T-helper 17 cell (primary cell): ENCODE measurements at regions not wholly inside any gene's neighbourhood (a gene's known extent, or its start where the extent isn't known, plus 50 kb on each side); places are given as distances from the start of the nearest gene placed in this dataset.

Experiments
- ATAC-seq: fragments of 150-1000 bp; cut with Tn5 transposase; 2 replicates; pipeline ENCODE4 v1.10.0; 2021; ENCODE audit warnings: mild to moderate bottlenecking, moderate library complexity
- DNase-seq, 3 donors: peaks; one replicate each; pipeline versions ENCODE4 v3.0.0 to v3.0.0-alpha.2; 2020 to 2021
- H3K9me3 ChIP-seq: one replicate; pipeline ENCODE4 v1.7.0; 2013; ENCODE audit warnings: low read length, mild to moderate bottlenecking; ENCODE audit not compliant: control insufficient read depth, poor library complexity, severe bottlenecking
- H3K27ac Mint-ChIP-seq: one replicate; pipeline ENCODE4 v1.8.0; 2022; ENCODE audit warnings: mild to moderate bottlenecking, moderate library complexity, mixed read lengths
- H3K27me3 Mint-ChIP-seq: one replicate; pipeline ENCODE4 v1.8.0; 2022; ENCODE audit warnings: mixed read lengths
- H3K36me3 Mint-ChIP-seq: one replicate; pipeline ENCODE4 v1.8.0; 2022; ENCODE audit warnings: low read depth, mixed read lengths
- H3K4me1 Mint-ChIP-seq: one replicate; pipeline ENCODE4 v1.8.0; 2022; ENCODE audit warnings: mild to moderate bottlenecking, mixed read lengths
- H3K4me3 Mint-ChIP-seq: one replicate; pipeline ENCODE4 v1.8.0; 2022; ENCODE audit warnings: mild to moderate bottlenecking, moderate library complexity, mixed read lengths

DNA sequence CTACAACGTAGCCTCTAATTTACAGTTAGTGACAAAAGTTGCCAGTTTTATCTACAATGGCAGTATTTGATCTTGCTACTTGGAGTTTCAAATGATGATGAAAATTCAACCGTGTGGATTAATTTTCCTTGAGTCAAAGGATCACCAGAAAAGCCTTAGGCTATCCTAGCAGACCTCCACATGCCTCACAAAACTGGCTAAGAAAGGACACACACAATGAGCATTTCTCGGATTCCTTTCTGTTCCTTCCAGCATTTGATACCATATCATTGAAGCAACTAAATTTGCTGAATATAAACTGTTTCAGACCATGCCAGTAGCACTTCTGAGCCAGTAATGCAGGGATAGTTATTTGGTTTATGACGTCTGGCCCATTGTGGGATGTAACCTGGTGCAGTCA lies 587.4 kb upstream of the MDFIC2 start:
- no peak overlapping the region for H3K4me3 Mint-ChIP-seq
- no peaks in the 10 kb centered on the region for H3K36me3 Mint-ChIP-seq
- H3K27me3 Mint-ChIP-seq, result peaks cover 31% of the 10 kb centered on the region
- no peaks in the 10 kb centered on the region for H3K4me1 Mint-ChIP-seq
- no peaks in the 10 kb centered on the region for H3K9me3 ChIP-seq
- H3K27ac Mint-ChIP-seq, result no peak overlapping the region
- ATAC-seq (no peak), DNase-seq (no peak)

DNA sequence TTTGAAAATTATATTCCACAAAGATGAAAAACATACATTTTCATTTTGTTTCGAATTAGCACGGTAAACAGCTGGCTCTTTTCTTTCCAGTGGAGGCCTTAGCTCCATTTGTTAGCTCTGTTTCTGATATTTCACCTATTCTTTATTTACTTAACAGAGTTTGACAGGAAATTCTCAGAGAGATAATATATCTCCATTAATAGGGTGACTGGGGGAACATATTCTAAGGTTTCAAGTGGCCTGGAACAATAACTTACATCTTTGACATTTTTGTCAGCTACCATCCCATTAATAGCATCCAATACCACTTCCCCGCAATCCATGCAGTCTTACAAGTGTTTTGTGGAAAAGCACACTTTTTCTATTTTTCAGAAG lies 577.6 kb upstream of the MDFIC2 start:
- Mint-ChIP-seq H3K4me3 (no peak overlapping the region), H3K27ac (no peak overlapping the region)

GRCh38 chr3:70889162-70890019 lies 577.0 kb upstream of the MDFIC2 start:
- H3K36me3 Mint-ChIP-seq, result no peaks in the 10 kb centered on the region
- ATAC-seq, result no peak
- no peak overlapping the region for H3K4me3 Mint-ChIP-seq
- H3K9me3 ChIP-seq, result no peaks in the 10 kb centered on the region
- DNase-seq, result no peak
- no peaks in the 10 kb centered on the region for H3K4me1 Mint-ChIP-seq
- H3K27ac Mint-ChIP-seq, result no peak overlapping the region
- no peaks in the 10 kb centered on the region for H3K27me3 Mint-ChIP-seq

More for the DNA sequence above, 577.6 kb upstream of the MDFIC2 start:
- H3K4me1 Mint-ChIP-seq, result no peaks in the 10 kb centered on the region
- no peaks in the 10 kb centered on the region for H3K36me3 Mint-ChIP-seq
- H3K27me3 Mint-ChIP-seq, result no peaks in the 10 kb centered on the region
- no peak for ATAC-seq
- no peak for DNase-seq
- no peaks in the 10 kb centered on the region for H3K9me3 ChIP-seq

GRCh38 chr3:70885636-70886035 lies 573.2 kb upstream of the MDFIC2 start:
- no peak overlapping the region for H3K27ac Mint-ChIP-seq
- peaks cover 5% of the 10 kb centered on the region for H3K27me3 Mint-ChIP-seq
- DNase-seq, result no peak
- no peaks in the 10 kb centered on the region for H3K9me3 ChIP-seq
- no peak for ATAC-seq
- H3K4me1 Mint-ChIP-seq, result no peaks in the 10 kb centered on the region
- no peak overlapping the region for H3K4me3 Mint-ChIP-seq
- no peaks in the 10 kb centered on the region for H3K36me3 Mint-ChIP-seq

GRCh38 chr3:70882104-70882503 lies 569.7 kb upstream of the MDFIC2 start:
- H3K27me3 Mint-ChIP-seq, result peaks cover 9% of the 10 kb centered on the region
- ATAC-seq (no peak), DNase-seq (no peak)
- H3K9me3 ChIP-seq, result no peaks in the 10 kb centered on the region
- H3K36me3 Mint-ChIP-seq, result no peaks in the 10 kb centered on the region
- H3K4me3 Mint-ChIP-seq, result no peak overlapping the region
- H3K4me1 Mint-ChIP-seq, result no peaks in the 10 kb centered on the region
- H3K27ac Mint-ChIP-seq, result no peak overlapping the region

- DNase-seq (no peak), ATAC-seq (no peak)
- H3K4me3 Mint-ChIP-seq, result no peak overlapping the region
- no peaks in the 10 kb centered on the region for H3K4me1 Mint-ChIP-seq
- no peaks in the 10 kb centered on the region for H3K9me3 ChIP-seq
- H3K27ac Mint-ChIP-seq, result no peak overlapping the region
- peaks cover 9% of the 10 kb centered on the region for H3K27me3 Mint-ChIP-seq
- no peaks in the 10 kb centered on the region for H3K36me3 Mint-ChIP-seq
Measured at GRCh38 chr3:70880421-70880820, 568.0 kb upstream of the MDFIC2 start.

GRCh38 chr3:70876154-70876553 lies 563.7 kb upstream of the MDFIC2 start:
- Mint-ChIP-seq H3K4me1 (no peaks in the 10 kb centered on the region), H3K36me3 (no peaks in the 10 kb centered on the region), H3K4me3 (no peak overlapping the region), H3K27me3 (peaks cover 14% of the 10 kb centered on the region), H3K27ac (no peak overlapping the region)
- ATAC-seq (no peak), DNase-seq (no peak)
- H3K9me3 ChIP-seq, result peaks cover 2% of the 10 kb centered on the region

- H3K4me1 Mint-ChIP-seq, result no peaks in the 10 kb centered on the region
- no peak overlapping the region for H3K4me3 Mint-ChIP-seq
- peaks cover 2% of the 10 kb centered on the region for H3K9me3 ChIP-seq
- no peak overlapping the region for H3K27ac Mint-ChIP-seq
- ATAC-seq, result no peak
- H3K27me3 Mint-ChIP-seq, result peaks cover 5% of the 10 kb centered on the region
- no peak for DNase-seq
- no peaks in the 10 kb centered on the region for H3K36me3 Mint-ChIP-seq
Measured at GRCh38 chr3:70874196-70874595, 561.8 kb upstream of the MDFIC2 start.

- ATAC-seq, result no peak
- Mint-ChIP-seq H3K36me3 (no peaks in the 10 kb centered on the region), H3K27me3 (peaks cover 5% of the 10 kb centered on the region), H3K4me1 (no peaks in the 10 kb centered on the region), H3K4me3 (no peak overlapping the region), H3K27ac (no peak overlapping the region)
- DNase-seq, result no peak
- H3K9me3 ChIP-seq, result peaks cover 2% of the 10 kb centered on the region
Measured at GRCh38 chr3:70873686-70874085, 561.2 kb upstream of the MDFIC2 start.

- ATAC-seq (no peak), DNase-seq (no peak)
- Mint-ChIP-seq H3K4me3 (no peak overlapping the region), H3K4me1 (no peaks in the 10 kb centered on the region), H3K27me3 (peaks cover 5% of the 10 kb centered on the region), H3K27ac (no peak overlapping the region), H3K36me3 (no peaks in the 10 kb centered on the region)
- H3K9me3 ChIP-seq, result peaks cover 2% of the 10 kb centered on the region
Measured at GRCh38 chr3:70871909-70872656, 559.6 kb upstream of the MDFIC2 start.

DNA sequence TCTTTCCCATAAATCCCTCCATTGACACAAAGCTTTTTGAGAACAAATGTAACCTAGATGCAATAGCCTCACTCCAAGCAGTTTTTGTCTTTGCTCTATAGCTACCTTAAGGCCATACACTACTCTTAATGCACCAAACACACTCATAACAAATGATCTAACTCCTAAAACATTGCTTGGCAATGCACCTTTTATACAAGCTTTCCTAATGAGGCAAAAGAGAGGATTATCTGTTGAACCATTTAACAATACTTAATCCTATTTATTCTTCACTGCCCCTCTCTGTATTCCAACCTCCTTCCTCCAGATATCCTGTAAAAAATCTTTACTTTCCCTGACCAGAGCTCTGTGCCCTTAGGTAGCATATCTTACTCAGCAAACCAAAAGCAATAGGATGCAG lies 558.1 kb upstream of the MDFIC2 start:
- DNase-seq, result no peak
- H3K27ac Mint-ChIP-seq, result no peak overlapping the region
- H3K9me3 ChIP-seq, result peaks cover 2% of the 10 kb centered on the region
- H3K4me1 Mint-ChIP-seq, result no peaks in the 10 kb centered on the region
- no peak for ATAC-seq
- peaks cover 5% of the 10 kb centered on the region for H3K27me3 Mint-ChIP-seq
- H3K4me3 Mint-ChIP-seq, result no peak overlapping the region
- H3K36me3 Mint-ChIP-seq, result no peaks in the 10 kb centered on the region

DNA sequence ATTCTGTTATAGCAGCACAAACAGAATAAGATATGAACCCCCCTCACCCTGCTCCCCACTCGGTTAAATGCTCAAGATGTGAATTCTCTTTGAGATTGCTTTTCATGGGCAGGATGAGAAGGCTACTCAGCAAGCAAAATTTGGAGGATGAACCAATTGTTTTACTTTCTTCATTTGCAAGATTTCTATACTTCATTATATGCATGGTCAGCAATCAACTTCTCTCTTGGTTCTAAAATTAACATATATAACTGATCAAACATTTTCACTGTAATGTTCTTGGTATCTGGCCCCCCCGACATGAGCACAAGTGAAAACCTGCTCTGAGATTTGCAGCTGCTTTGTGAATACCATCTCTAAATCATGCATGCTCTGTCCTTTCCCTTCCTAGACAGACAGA lies 556.1 kb upstream of the MDFIC2 start:
- no peaks in the 10 kb centered on the region for H3K36me3 Mint-ChIP-seq
- no peak overlapping the region for H3K4me3 Mint-ChIP-seq
- H3K4me1 Mint-ChIP-seq, result no peaks in the 10 kb centered on the region
- DNase-seq (no peak), ATAC-seq (no peak)
- H3K27ac Mint-ChIP-seq, result no peak overlapping the region
- peaks cover 2% of the 10 kb centered on the region for H3K9me3 ChIP-seq
- H3K27me3 Mint-ChIP-seq, result no peaks in the 10 kb centered on the region

- Mint-ChIP-seq H3K4me1 (no peaks in the 10 kb centered on the region), H3K4me3 (no peak overlapping the region), H3K27ac (no peak overlapping the region), H3K36me3 (no peaks in the 10 kb centered on the region), H3K27me3 (peaks cover 33% of the 10 kb centered on the region)
- H3K9me3 ChIP-seq, result no peaks in the 10 kb centered on the region
- ATAC-seq, result no peak
- no peak for DNase-seq
Measured at GRCh38 chr3:70863049-70863448, 550.6 kb upstream of the MDFIC2 start.

DNA sequence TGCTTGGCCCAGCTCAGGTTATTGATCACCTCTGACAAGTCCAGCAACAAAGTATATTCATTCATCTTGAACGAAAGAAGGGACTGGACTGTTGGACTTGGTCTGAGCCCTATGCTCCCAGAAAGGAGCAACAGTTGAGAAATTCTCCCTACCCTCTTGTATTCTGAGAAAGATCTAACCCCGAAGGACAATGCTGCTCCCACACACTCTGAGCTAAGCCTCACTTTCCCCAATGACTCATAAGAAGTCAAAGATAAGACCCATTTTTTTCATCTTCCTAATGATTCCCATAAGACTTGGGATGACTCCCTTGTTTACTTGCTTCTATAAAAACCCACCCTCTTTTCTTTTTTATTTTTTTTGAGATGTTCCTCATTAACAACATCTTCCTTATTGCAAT lies 549.4 kb upstream of the MDFIC2 start:
- Mint-ChIP-seq H3K36me3 (no peaks in the 10 kb centered on the region), H3K4me3 (no peak overlapping the region), H3K4me1 (no peaks in the 10 kb centered on the region), H3K27me3 (peaks cover 35% of the 10 kb centered on the region), H3K27ac (no peak overlapping the region)
- DNase-seq (no peak), ATAC-seq (no peak)
- H3K9me3 ChIP-seq, result no peaks in the 10 kb centered on the region
